Body of pancreas (tissue), 4 donors: ENCODE measurements at regions not wholly inside any gene's neighbourhood (a gene's known extent, or its start where the extent isn't known, plus 50 kb on each side); places are given as distances from the start of the nearest gene placed in this dataset.
"Not testable (repeated sequence)": the region's sequence is repeated elsewhere in the genome, so short reads cannot be mapped to it uniquely, and the experiment has no call there.

Source experiments
- ATAC-seq: fragments of 150-250 bp; one replicate; pipeline ENCODE4 v1.9.1; 2016
- DNase-seq, 4 donors: peaks; one replicate each; pipeline ENCODE4 v3.0.0-alpha.2; 2019
- H3K27ac ChIP-seq, 4 donors: fragments of 200-600 bp; sonication (generic); 1 replicate in 3 of 4; 2 replicates in 1 of 4; pipeline versions ENCODE4 v1.5.1 to v1.6.1; 2016 to 2019; ENCODE audit warnings: mild to moderate bottlenecking in 1 of 4, mixed read lengths in 1 of 4, moderate library complexity in 1 of 4
- H3K27me3 ChIP-seq, 2 donors: fragments of 200-600 bp; sonication (generic); one replicate each; pipeline ENCODE4 v1.6.0; 2016; ENCODE audit warnings: mild to moderate bottlenecking in 1 of 2
- H3K36me3 ChIP-seq, 2 donors: fragments of 200-600 bp; sonication (generic); replicated peaks in 1 of 2; 2 replicates each; pipeline ENCODE4 v1.5.1; 2016; ENCODE audit warnings: low read depth in 2 of 2; ENCODE audit not compliant: insufficient read depth in 1 of 2
- H3K4me1 ChIP-seq: fragments of 200-600 bp; sonication (generic); one replicate; pipeline ENCODE4 v1.6.0; 2016
- H3K4me3 ChIP-seq, 2 donors: fragments of 200-600 bp; sonication (generic); 1 replicate in 1 of 2; 2 replicates in 1 of 2; pipeline ENCODE4 v1.5.1; 2016 to 2019
- H3K9me3 ChIP-seq, 3 donors: fragments of 200-600 bp; sonication (generic); 1 replicate in 2 of 3; 2 replicates in 1 of 3; pipeline ENCODE4 v1.5.1; 2016
- CTCF ChIP-seq, 7 experiments: fragments of 450-650 bp in 4 of 7; fragments of 200-600 bp in 3 of 7; sonication (generic) in 3 of 7; IDR thresholded peaks; one replicate each; pipeline ENCODE4 v1.5.1; 2016 to 2019; ENCODE audit warnings: antibody characterized with exemption in 7 of 7
- POLR2A ChIP-seq, 3 donors: fragments of 450-650 bp; IDR thresholded peaks; one replicate each; pipeline ENCODE4 v1.6.1; 2016; ENCODE audit warnings: antibody characterized with exemption in 3 of 3, mild to moderate bottlenecking in 2 of 3
- WGBS, 2 donors: methylation state at CpG; one replicate each; pipeline ENCODE4 v1.1.5; 2017; 5-methylcytosine and 5-hydroxymethylcytosine counted together
- intact Hi-C: fragments of 100-400 bp; cut with DNase I; formaldehyde crosslinking; loops from one replicate; pipeline ENCODE4 v1.15.1; 2023

- Histone ChIP-seq H3K4me3 (no peak overlapping the region), H3K27me3 (no peaks in the 10 kb centered on the region), H3K9me3 (no peaks in the 10 kb centered on the region), H3K36me3 (no peaks in the 10 kb centered on the region), H3K27ac (no peak overlapping the region), H3K4me1 (no peaks in the 10 kb centered on the region)
- ATAC-seq (no peak), DNase-seq (no peak)
- intact Hi-C loops: no loop called here
- WGBS, 2 donors: 83 to 89% methylated on average over 8 of the region's 8 CpGs
- TF ChIP-seq CTCF (IDR thresholded peaks at IDR 0.05): no peak
- TF ChIP-seq POLR2A (IDR thresholded peaks at IDR 0.05): no peak
Observed at GRCh38 chr17:71600137-71600789, 520.6 kb upstream of the SOX9 start.

- DNase-seq (no peak), ATAC-seq (no peak)
- intact Hi-C loops: no loop called here
- H3K36me3 ChIP-seq: no peaks in the 10 kb centered on the region
- TF ChIP-seq POLR2A (IDR thresholded peaks at IDR 0.05) (no peak), CTCF (IDR thresholded peaks at IDR 0.05) (no peak)
- 77 to 86% methylated on average over 4 of the region's 4 CpGs for WGBS, 2 donors
- no peak overlapping the region for H3K4me3 ChIP-seq
- H3K9me3 ChIP-seq: no peaks in the 10 kb centered on the region
- no peaks in the 10 kb centered on the region for H3K27me3 ChIP-seq
- no peaks in the 10 kb centered on the region for H3K4me1 ChIP-seq
- H3K27ac ChIP-seq: no peak overlapping the region
Observed at GRCh38 chr17:71601894-71602504, 518.8 kb upstream of the SOX9 start.

GRCh38 chr17:71613996-71614395, 506.8 kb upstream of the SOX9 start:
- intact Hi-C loops: no loop called here
- Histone ChIP-seq H3K4me3 (no peak overlapping the region), H3K27me3 (no peaks in the 10 kb centered on the region), H3K27ac (no peak overlapping the region), H3K9me3 (peaks cover 0 to 4% (median 0%) of the 10 kb centered on the region in 3 donors), H3K36me3 (no peaks in the 10 kb centered on the region), H3K4me1 (no peaks in the 10 kb centered on the region)
- DNase-seq (no peak), ATAC-seq (no peak)
- no peak for TF ChIP-seq CTCF (IDR thresholded peaks at IDR 0.05)
- TF ChIP-seq POLR2A (IDR thresholded peaks at IDR 0.05): no peak

GRCh38 chr17:71615820-71616219, 505.0 kb upstream of the SOX9 start:
- WGBS, 2 donors: 71 to 75% methylated on average over 4 of the region's 4 CpGs
- no peaks in the 10 kb centered on the region for H3K4me1 ChIP-seq
- H3K27ac ChIP-seq: no peak overlapping the region
- no peak for TF ChIP-seq CTCF (IDR thresholded peaks at IDR 0.05)
- no peak for TF ChIP-seq POLR2A (IDR thresholded peaks at IDR 0.05)
- ATAC-seq (no peak), DNase-seq (no peak)
- peaks cover 0 to 4% (median 0%) of the 10 kb centered on the region in 3 donors for H3K9me3 ChIP-seq
- intact Hi-C loops: no loop called here
- no peaks in the 10 kb centered on the region for H3K27me3 ChIP-seq
- no peak overlapping the region for H3K4me3 ChIP-seq
- no peaks in the 10 kb centered on the region for H3K36me3 ChIP-seq

- H3K4me3 ChIP-seq, H3K27ac ChIP-seq, DNase-seq, ATAC-seq, H3K36me3 ChIP-seq, intact Hi-C loops, H3K27me3 ChIP-seq, H3K9me3 ChIP-seq, H3K4me1 ChIP-seq: not testable (repeated sequence)
Observed at GRCh38 chr17:71617767-71618166, 503.1 kb upstream of the SOX9 start.
